GM12878 (cell line): ENCODE measurements at regions not wholly inside any gene's neighbourhood (a gene's known extent, or its start where the extent isn't known, plus 50 kb on each side); places are given as distances from the start of the nearest gene placed in this dataset.

Source experiments
- ATAC-seq: fragments of 200-7000 bp; cut with Tn5 transposase; 3 replicates; pipeline ENCODE4 v1.9.1; 2020; ENCODE audit warnings: mild to moderate bottlenecking, moderate library complexity
- BruUV-seq: library from RNA; stranded (reverse); fragments of 400-500 nt; replicated peaks from 2 replicates; lab custom pipeline; 2021; lab: Mats Ljungman, UMichigan
- CTCF ChIA-PET: fragments of 300-600 bp; sonication (Branson Sonifier 250); formaldehyde crosslinking; extraction: SDS; loops from one replicate; lab custom pipeline; 2021; ENCODE audit warnings: inconsistent platforms; lab: Yijun Ruan, JAX
- POLR2A ChIA-PET: fragments of 350-600 bp; formaldehyde crosslinking; extraction: SDS; loops from one replicate; lab custom pipeline; 2021; ENCODE audit warnings: inconsistent platforms; lab: Charles Lee
- RAD21 ChIA-PET: fragments of 300-600 bp; sonication (Branson Sonifier 250); formaldehyde crosslinking; loops from one replicate; lab custom pipeline; 2023; ENCODE audit warnings: antibody characterized with exemption; ENCODE audit not compliant: unreplicated experiment; lab: Charles Lee
- SMC1A ChIA-PET: fragments of 300-600 bp; sonication (Branson Sonifier 250); formaldehyde crosslinking; loops from one replicate; lab custom pipeline; 2023; ENCODE audit not compliant: unreplicated experiment, uncharacterized antibody; lab: Charles Lee
- DNase-seq: peaks from one replicate; pipeline ENCODE4 v3.0.0-alpha.2; 2011; ENCODE audit warnings: low read depth, low spot score
- FAIRE-seq: peaks from 3 replicates; lab custom pipeline; 2011; peaks lifted over from hg19 to GRCh38; lab: Jason Lieb, UNC
- H2AFZ ChIP-seq: 2 replicates; pipeline ENCODE4 v1.6.0; 2011; ENCODE audit warnings: low read depth, low read length, control low read depth; ENCODE audit not compliant: control insufficient read depth
- H3K27ac ChIP-seq: 2 replicates; pipeline ENCODE4 v1.5.1; 2011; ENCODE audit warnings: control low read depth; ENCODE audit not compliant: control insufficient read depth, insufficient read depth
- H3K27me3 ChIP-seq, 2 experiments: replicated peaks in 1 of 2; 2 replicates each; pipeline versions ENCODE4 v1.6.0 to v1.6.1; 2011; ENCODE audit warnings: low read length in 1 of 2; ENCODE audit not compliant: control insufficient read depth in 2 of 2, insufficient read depth in 2 of 2
- H3K36me3 ChIP-seq, 2 experiments: 2 replicates each; pipeline ENCODE4 v1.5.1; 2011; ENCODE audit warnings: low read length in 1 of 2; ENCODE audit not compliant: control insufficient read depth in 2 of 2, insufficient read depth in 2 of 2
- H3K4me1 ChIP-seq: 2 replicates; pipeline ENCODE4 v1.6.1; 2011; ENCODE audit warnings: mild to moderate bottlenecking, low read length, moderate library complexity, mixed read lengths; ENCODE audit not compliant: control insufficient read depth, insufficient read depth
- H3K4me2 ChIP-seq: 2 replicates; pipeline ENCODE4 v1.6.0; 2011; ENCODE audit warnings: control low read depth; ENCODE audit not compliant: control insufficient read depth, insufficient read depth
- H3K4me3 ChIP-seq: fragments of 200-600 bp; sonication (generic); 2 replicates; pipeline ENCODE4 v1.5.1; 2016
- H3K79me2 ChIP-seq: 2 replicates; pipeline ENCODE4 v1.6.0; 2011; ENCODE audit warnings: low read length; ENCODE audit not compliant: control insufficient read depth, insufficient read depth
- H3K9ac ChIP-seq: 2 replicates; pipeline ENCODE4 v1.8.0; 2011; ENCODE audit warnings: low read length, control low read depth, mixed read lengths; ENCODE audit not compliant: control insufficient read depth, insufficient read depth
- H3K9me3 ChIP-seq: replicated peaks from 3 replicates; pipeline ENCODE4 v1.5.1; 2011; ENCODE audit warnings: mild to moderate bottlenecking, low read length; ENCODE audit not compliant: control insufficient read depth, insufficient read depth
- H4K20me1 ChIP-seq: 2 replicates; pipeline ENCODE4 v1.6.0; 2011; ENCODE audit not compliant: control insufficient read depth, insufficient read depth
- BCLAF1 ChIP-seq: fragments of 450-650 bp; IDR thresholded peaks from 2 replicates; pipeline ENCODE4 v1.6.1; 2017; ENCODE audit warnings: antibody characterized with exemption, mild to moderate bottlenecking, moderate library complexity
- CHD1 ChIP-seq: IDR thresholded peaks from 2 replicates; pipeline ENCODE4 v1.6.1; 2012; ENCODE audit warnings: low read depth, low read length, improper control_type of control experiment
- CHD4 ChIP-seq: fragments of 200-600 bp; sonication (generic); IDR thresholded peaks from 2 replicates; pipeline ENCODE4 v1.6.1; 2016; ENCODE audit warnings: mild to moderate bottlenecking
- CREM ChIP-seq: IDR thresholded peaks from 2 replicates; pipeline ENCODE4 v1.6.1; 2014; ENCODE audit warnings: antibody characterized with exemption, low read depth
- DPF2 ChIP-seq: fragments of 450-650 bp; IDR thresholded peaks from 2 replicates; pipeline ENCODE4 v1.6.1; 2017; ENCODE audit warnings: mild to moderate bottlenecking
- HDGF ChIP-seq: fragments of 450-650 bp; IDR thresholded peaks from 2 replicates; pipeline ENCODE4 v1.6.1; 2016; ENCODE audit warnings: antibody characterized with exemption
- IKZF1 ChIP-seq: fragments of 450-650 bp; conservative IDR thresholded peaks from 2 replicates; pipeline ENCODE4 v1.6.1; 2017; ENCODE audit warnings: antibody characterized with exemption, mild to moderate bottlenecking
- IRF3 ChIP-seq: fragments of 450-650 bp; IDR thresholded peaks from 2 replicates; pipeline ENCODE4 v1.6.1; 2014; ENCODE audit warnings: mild to moderate bottlenecking
- NFYA ChIP-seq: IDR thresholded peaks from 2 replicates; pipeline ENCODE4 v1.6.1; 2011; ENCODE audit warnings: low read depth, mild to moderate bottlenecking, low read length, improper control_type of control experiment, borderline replicate concordance
- PAX5 ChIP-seq: IDR thresholded peaks from 2 replicates; pipeline ENCODE4 v1.6.1; 2011; ENCODE audit warnings: low read depth, low read length, borderline replicate concordance
- PML ChIP-seq: IDR thresholded peaks from 2 replicates; pipeline ENCODE4 v1.6.1; 2012; ENCODE audit warnings: low read length, inconsistent platforms
- RUNX3 ChIP-seq: IDR thresholded peaks from 2 replicates; pipeline ENCODE4 v1.6.1; 2012; ENCODE audit warnings: low read length, inconsistent platforms
- STAT3 ChIP-seq: IDR thresholded peaks from 2 replicates; pipeline ENCODE4 v1.6.1; 2011; ENCODE audit warnings: low read depth, low read length, improper control_type of control experiment
- SUZ12 ChIP-seq: fragments of 200-600 bp; sonication (generic); IDR thresholded peaks from one replicate; pipeline ENCODE4 v1.6.1; 2018; ENCODE audit warnings: antibody characterized with exemption, mild to moderate bottlenecking; ENCODE audit not compliant: unreplicated experiment
- TCF3 ChIP-seq: IDR thresholded peaks from 2 replicates; pipeline ENCODE4 v1.6.1; 2012; ENCODE audit warnings: low read depth, mild to moderate bottlenecking, low read length, borderline replicate concordance; ENCODE audit not compliant: insufficient read depth
- WGBS: methylation state at CpG from one replicate; pipeline ENCODE4 v1.1.6; 2016; ENCODE audit warnings: low lambda C conversion rate; ENCODE audit not compliant: insufficient replicate concordance, insufficient coverage; ENCODE audit errors: missing lambda C conversion rate; 5-methylcytosine and 5-hydroxymethylcytosine counted together
- in situ Hi-C: fragments of 300-500 bp; cut with MboI; formaldehyde crosslinking; loops from 9 replicates; pipeline ENCODE4 v1.14.3; 2018; ENCODE audit warnings: mixed read lengths
- intact Hi-C: fragments of 100-400 bp; cut with micrococcal nuclease; formaldehyde crosslinking; loops from one replicate; pipeline ENCODE4 v1.14.2; 2022; ENCODE audit not compliant: unreplicated experiment
- TF ChIP-seq, protein P1 (sequence below): fragments of 450-650 bp; formaldehyde crosslinking; IDR thresholded peaks from 2 replicates; pipeline ENCODE4 v1.4.0; 2020; ENCODE audit warnings: mild to moderate bottlenecking, moderate library complexity
- TF ChIP-seq, protein P2 (sequence below): fragments of 450-650 bp; IDR thresholded peaks from 2 replicates; pipeline ENCODE4 v1.6.1; 2017; ENCODE audit warnings: low read depth, mild to moderate bottlenecking, moderate library complexity

GRCh38 chr6:7960848-7961247, 50.3 kb upstream of the TXNDC5 start:
- FAIRE-seq (no peak), DNase-seq (peak; percentile 48), ATAC-seq (peak; percentile 70)
- H3K4me3 ChIP-seq: no peak overlapping the region
- no peak overlapping the region for H2AFZ ChIP-seq
- H3K4me2 ChIP-seq: no peak overlapping the region
- peaks cover 16% of the 10 kb centered on the region for H3K4me1 ChIP-seq
- in situ Hi-C loops: loop anchor here (5.0 kb wide), 1 partner anchor 44 kb away; no protein-coding TSS in a partner anchor
- H3K27ac ChIP-seq: no peak overlapping the region
- no TSS peak for BruUV-seq
- H3K9me3 ChIP-seq: peaks cover 18% of the 10 kb centered on the region
- ChIA-PET POLR2A (no interaction called here), CTCF (no interaction called here), SMC1A (interaction anchor here (1.7 kb wide), 1 partner anchor 44 kb away, joined by 5 read pairs; no protein-coding TSS in a partner anchor), RAD21 (no interaction called here)
- no peaks in the 10 kb centered on the region for H3K79me2 ChIP-seq
- no peaks in the 10 kb centered on the region for H3K36me3 ChIP-seq
- H3K9ac ChIP-seq: no peak overlapping the region
- intact Hi-C loops: no loop called here
- H3K27me3 ChIP-seq: no peaks in the 10 kb centered on the region
- no peaks in the 10 kb centered on the region for H4K20me1 ChIP-seq
- 51% methylated on average over 5 of the region's 5 CpGs for WGBS
- TF ChIP-seq CHD1: no peak
- TF ChIP-seq PML: no peak
- TF ChIP-seq CREM: peak; percentile 58; the same call in 1 of the 2 replicates
- no peak for TF ChIP-seq STAT3
- TF ChIP-seq, protein P1, sequence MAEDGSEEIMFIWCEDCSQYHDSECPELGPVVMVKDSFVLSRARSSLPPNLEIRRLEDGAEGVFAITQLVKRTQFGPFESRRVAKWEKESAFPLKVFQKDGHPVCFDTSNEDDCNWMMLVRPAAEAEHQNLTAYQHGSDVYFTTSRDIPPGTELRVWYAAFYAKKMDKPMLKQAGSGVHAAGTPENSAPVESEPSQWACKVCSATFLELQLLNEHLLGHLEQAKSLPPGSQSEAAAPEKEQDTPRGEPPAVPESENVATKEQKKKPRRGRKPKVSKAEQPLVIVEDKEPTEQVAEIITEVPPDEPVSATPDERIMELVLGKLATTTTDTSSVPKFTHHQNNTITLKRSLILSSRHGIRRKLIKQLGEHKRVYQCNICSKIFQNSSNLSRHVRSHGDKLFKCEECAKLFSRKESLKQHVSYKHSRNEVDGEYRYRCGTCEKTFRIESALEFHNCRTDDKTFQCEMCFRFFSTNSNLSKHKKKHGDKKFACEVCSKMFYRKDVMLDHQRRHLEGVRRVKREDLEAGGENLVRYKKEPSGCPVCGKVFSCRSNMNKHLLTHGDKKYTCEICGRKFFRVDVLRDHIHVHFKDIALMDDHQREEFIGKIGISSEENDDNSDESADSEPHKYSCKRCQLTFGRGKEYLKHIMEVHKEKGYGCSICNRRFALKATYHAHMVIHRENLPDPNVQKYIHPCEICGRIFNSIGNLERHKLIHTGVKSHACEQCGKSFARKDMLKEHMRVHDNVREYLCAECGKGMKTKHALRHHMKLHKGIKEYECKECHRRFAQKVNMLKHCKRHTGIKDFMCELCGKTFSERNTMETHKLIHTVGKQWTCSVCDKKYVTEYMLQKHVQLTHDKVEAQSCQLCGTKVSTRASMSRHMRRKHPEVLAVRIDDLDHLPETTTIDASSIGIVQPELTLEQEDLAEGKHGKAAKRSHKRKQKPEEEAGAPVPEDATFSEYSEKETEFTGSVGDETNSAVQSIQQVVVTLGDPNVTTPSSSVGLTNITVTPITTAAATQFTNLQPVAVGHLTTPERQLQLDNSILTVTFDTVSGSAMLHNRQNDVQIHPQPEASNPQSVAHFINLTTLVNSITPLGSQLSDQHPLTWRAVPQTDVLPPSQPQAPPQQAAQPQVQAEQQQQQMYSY: no peak
- TF ChIP-seq HDGF: no peak
- TF ChIP-seq PAX5: peak; percentile 46; the same call in 1 of the 2 replicates
- TF ChIP-seq BCLAF1: no peak
- TF ChIP-seq, protein P2, sequence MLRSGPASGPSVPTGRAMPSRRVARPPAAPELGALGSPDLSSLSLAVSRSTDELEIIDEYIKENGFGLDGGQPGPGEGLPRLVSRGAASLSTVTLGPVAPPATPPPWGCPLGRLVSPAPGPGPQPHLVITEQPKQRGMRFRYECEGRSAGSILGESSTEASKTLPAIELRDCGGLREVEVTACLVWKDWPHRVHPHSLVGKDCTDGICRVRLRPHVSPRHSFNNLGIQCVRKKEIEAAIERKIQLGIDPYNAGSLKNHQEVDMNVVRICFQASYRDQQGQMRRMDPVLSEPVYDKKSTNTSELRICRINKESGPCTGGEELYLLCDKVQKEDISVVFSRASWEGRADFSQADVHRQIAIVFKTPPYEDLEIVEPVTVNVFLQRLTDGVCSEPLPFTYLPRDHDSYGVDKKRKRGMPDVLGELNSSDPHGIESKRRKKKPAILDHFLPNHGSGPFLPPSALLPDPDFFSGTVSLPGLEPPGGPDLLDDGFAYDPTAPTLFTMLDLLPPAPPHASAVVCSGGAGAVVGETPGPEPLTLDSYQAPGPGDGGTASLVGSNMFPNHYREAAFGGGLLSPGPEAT: 0 out of 2 replicates have a peak, but pooled peaks have one; percentile 13
- TF ChIP-seq TCF3: no peak
- TF ChIP-seq NFYA: no peak
- TF ChIP-seq RUNX3: peak; percentile 88
- no peak for TF ChIP-seq IRF3
- TF ChIP-seq SUZ12: no peak
- no peak for TF ChIP-seq CHD4
- TF ChIP-seq IKZF1: no peak
- TF ChIP-seq DPF2: 0 out of 2 replicates have a peak, but pooled peaks have one; percentile 15
